ENCODE measurements at regions not wholly inside any gene's neighbourhood (a gene's known extent, or its start where the extent isn't known, plus 50 kb on each side); places are given as distances from the start of the nearest gene placed in this dataset.
"Not testable (repeated sequence)": the region's sequence is repeated elsewhere in the genome, so short reads cannot be mapped to it uniquely, and the experiment has no call there.

GRCh38 chr9:82052081-82052480 lies 63.5 kb downstream of the SPATA31D1 start:
- H3K4me3 ChIP-seq (ENCODE audit: low read length): no peak overlapping the region
- no peak overlapping the region for H3K9ac ChIP-seq (ENCODE audit: low read depth, low read length)
- H3K9me3 ChIP-seq (ENCODE audit: insufficient read depth, low read depth, low read length): no peaks in the 10 kb centered on the region
- no peaks in the 10 kb centered on the region for H3K27me3 ChIP-seq (ENCODE audit: insufficient read depth, low read length)
- H3K36me3 ChIP-seq (ENCODE audit: insufficient read depth, low read length): no peaks in the 10 kb centered on the region
- H3K27ac ChIP-seq (ENCODE audit: low read depth, low read length): no peak overlapping the region
- peaks cover 6% of the 10 kb centered on the region; the same call in 1 of the 2 replicates for H3K4me1 ChIP-seq (ENCODE audit: insufficient read depth, low read length)

GRCh38 chr9:82054264-82055015 lies 65.9 kb downstream of the SPATA31D1 start:
- H3K36me3 ChIP-seq (ENCODE audit: insufficient read depth, low read length): no peaks in the 10 kb centered on the region
- WGBS: 94% methylated on average over 26 of the region's 26 CpGs
- H3K9ac ChIP-seq (ENCODE audit: low read depth, low read length): no peak overlapping the region
- H3K4me1 ChIP-seq (ENCODE audit: insufficient read depth, low read length): no peaks in the 10 kb centered on the region
- H3K27me3 ChIP-seq (ENCODE audit: insufficient read depth, low read length): no peaks in the 10 kb centered on the region
- H3K9me3 ChIP-seq (ENCODE audit: insufficient read depth, low read depth, low read length): no peaks in the 10 kb centered on the region
- H3K4me3 ChIP-seq (ENCODE audit: low read length): no peak overlapping the region
- no peak overlapping the region for H3K27ac ChIP-seq (ENCODE audit: low read depth, low read length)

GRCh38 chr9:82057805-82058204 lies 69.2 kb downstream of the SPATA31D1 start:
- H3K27me3 ChIP-seq (ENCODE audit: insufficient read depth, low read length): no peaks in the 10 kb centered on the region
- no peak overlapping the region for H3K4me3 ChIP-seq (ENCODE audit: low read length)
- H3K4me1 ChIP-seq (ENCODE audit: insufficient read depth, low read length): no peaks in the 10 kb centered on the region
- H3K9ac ChIP-seq (ENCODE audit: low read depth, low read length): no peak overlapping the region
- 93% methylated on average over 5 of the region's 5 CpGs for WGBS
- H3K9me3 ChIP-seq (ENCODE audit: insufficient read depth, low read depth, low read length): no peaks in the 10 kb centered on the region
- H3K36me3 ChIP-seq (ENCODE audit: insufficient read depth, low read length): no peaks in the 10 kb centered on the region
- H3K27ac ChIP-seq (ENCODE audit: low read depth, low read length): no peak overlapping the region

GRCh38 chr9:82061801-82062200 lies 73.2 kb downstream of the SPATA31D1 start:
- H3K36me3 ChIP-seq (ENCODE audit: insufficient read depth, low read length); H3K27me3 ChIP-seq (ENCODE audit: insufficient read depth, low read length); H3K4me1 ChIP-seq (ENCODE audit: insufficient read depth, low read length); H3K9ac ChIP-seq (ENCODE audit: low read depth, low read length); H3K9me3 ChIP-seq (ENCODE audit: insufficient read depth, low read depth, low read length); H3K4me3 ChIP-seq (ENCODE audit: low read length); H3K27ac ChIP-seq (ENCODE audit: low read depth, low read length): not testable (repeated sequence)
- 89% methylated on average over 6 of the region's 7 CpGs for WGBS

GRCh38 chr9:82062245-82062644 lies 73.7 kb downstream of the SPATA31D1 start:
- Histone ChIP-seq H3K4me3 (ENCODE audit: low read length) (no peak overlapping the region), H3K36me3 (ENCODE audit: insufficient read depth, low read length) (no peaks in the 10 kb centered on the region), H3K4me1 (ENCODE audit: insufficient read depth, low read length) (no peaks in the 10 kb centered on the region), H3K27ac (ENCODE audit: low read depth, low read length) (no peak overlapping the region), H3K27me3 (ENCODE audit: insufficient read depth, low read length) (no peaks in the 10 kb centered on the region), H3K9ac (ENCODE audit: low read depth, low read length) (no peak overlapping the region), H3K9me3 (ENCODE audit: insufficient read depth, low read depth, low read length) (no peaks in the 10 kb centered on the region)
- WGBS: 97% methylated on average over 11 of the region's 12 CpGs

- H3K36me3 ChIP-seq (ENCODE audit: insufficient read depth, low read length): no peaks in the 10 kb centered on the region
- H3K4me3 ChIP-seq (ENCODE audit: low read length): no peak overlapping the region
- no peaks in the 10 kb centered on the region for H3K9me3 ChIP-seq (ENCODE audit: insufficient read depth, low read depth, low read length)
- no peaks in the 10 kb centered on the region for H3K4me1 ChIP-seq (ENCODE audit: insufficient read depth, low read length)
- H3K27me3 ChIP-seq (ENCODE audit: insufficient read depth, low read length): no peaks in the 10 kb centered on the region
- WGBS: 98% methylated on average over 2 of the region's 2 CpGs
- no peak overlapping the region for H3K9ac ChIP-seq (ENCODE audit: low read depth, low read length)
- H3K27ac ChIP-seq (ENCODE audit: low read depth, low read length): no peak overlapping the region
These were observed 85.3 kb downstream of the SPATA31D1 start for GRCh38 chr9:82073551-82074543.

GRCh38 chr9:82080265-82080664 lies 91.7 kb downstream of the SPATA31D1 start:
- H3K27ac ChIP-seq (ENCODE audit: low read depth, low read length): no peak overlapping the region
- H3K9me3 ChIP-seq (ENCODE audit: insufficient read depth, low read depth, low read length): no peaks in the 10 kb centered on the region
- no peaks in the 10 kb centered on the region for H3K36me3 ChIP-seq (ENCODE audit: insufficient read depth, low read length)
- H3K27me3 ChIP-seq (ENCODE audit: insufficient read depth, low read length): no peaks in the 10 kb centered on the region
- no peak overlapping the region for H3K4me3 ChIP-seq (ENCODE audit: low read length)
- H3K4me1 ChIP-seq (ENCODE audit: insufficient read depth, low read length): peaks cover 14% of the 10 kb centered on the region; the same call in 1 of the 2 replicates
- no peak overlapping the region for H3K9ac ChIP-seq (ENCODE audit: low read depth, low read length)

GRCh38 chr9:82081496-82081895 lies 92.9 kb downstream of the SPATA31D1 start:
- no peaks in the 10 kb centered on the region for H3K27me3 ChIP-seq (ENCODE audit: insufficient read depth, low read length)
- no peak overlapping the region for H3K4me3 ChIP-seq (ENCODE audit: low read length)
- WGBS: no CpG with 5 or more reads among the region's 2 CpGs
- no peaks in the 10 kb centered on the region for H3K36me3 ChIP-seq (ENCODE audit: insufficient read depth, low read length)
- H3K9ac ChIP-seq (ENCODE audit: low read depth, low read length): no peak overlapping the region
- no peak overlapping the region for H3K27ac ChIP-seq (ENCODE audit: low read depth, low read length)
- H3K4me1 ChIP-seq (ENCODE audit: insufficient read depth, low read length): peaks cover 14% of the 10 kb centered on the region; the same call in 1 of the 2 replicates
- H3K9me3 ChIP-seq (ENCODE audit: insufficient read depth, low read depth, low read length): no peaks in the 10 kb centered on the region

GRCh38 chr9:82082563-82082962 lies 94.0 kb downstream of the SPATA31D1 start:
- no peaks in the 10 kb centered on the region for H3K36me3 ChIP-seq (ENCODE audit: insufficient read depth, low read length)
- no peak overlapping the region for H3K4me3 ChIP-seq (ENCODE audit: low read length)
- H3K27me3 ChIP-seq (ENCODE audit: insufficient read depth, low read length): no peaks in the 10 kb centered on the region
- H3K9ac ChIP-seq (ENCODE audit: low read depth, low read length): no peak overlapping the region
- H3K27ac ChIP-seq (ENCODE audit: low read depth, low read length): no peak overlapping the region; the same call in 1 of the 2 replicates
- no peaks in the 10 kb centered on the region for H3K9me3 ChIP-seq (ENCODE audit: insufficient read depth, low read depth, low read length)
- H3K4me1 ChIP-seq (ENCODE audit: insufficient read depth, low read length): peaks cover 14% of the 10 kb centered on the region; the same call in 1 of the 2 replicates

- Histone ChIP-seq H3K4me3 (ENCODE audit: low read length) (no peak overlapping the region), H3K4me1 (ENCODE audit: insufficient read depth, low read length) (no peaks in the 10 kb centered on the region)
- WGBS: 97% methylated on average over 24 of the region's 24 CpGs
These were observed 100.0 kb downstream of the SPATA31D1 start for GRCh38 chr9:82088591-82088990.

GRCh38 chr9:82090046-82090445 lies 101.5 kb downstream of the SPATA31D1 start:
- 95% methylated on average over 2 of the region's 2 CpGs for WGBS

More at GRCh38 chr9:82088591-82088990, 100.0 kb downstream of the SPATA31D1 start:
- H3K27me3 ChIP-seq (ENCODE audit: insufficient read depth, low read length): no peaks in the 10 kb centered on the region
- H3K27ac ChIP-seq (ENCODE audit: low read depth, low read length): no peak overlapping the region
- H3K9ac ChIP-seq (ENCODE audit: low read depth, low read length): no peak overlapping the region
- H3K9me3 ChIP-seq (ENCODE audit: insufficient read depth, low read depth, low read length): no peaks in the 10 kb centered on the region
- no peaks in the 10 kb centered on the region for H3K36me3 ChIP-seq (ENCODE audit: insufficient read depth, low read length)

More at GRCh38 chr9:82090046-82090445, 101.5 kb downstream of the SPATA31D1 start:
- Histone ChIP-seq H3K4me1 (ENCODE audit: insufficient read depth, low read length) (no peaks in the 10 kb centered on the region), H3K27ac (ENCODE audit: low read depth, low read length) (no peak overlapping the region), H3K36me3 (ENCODE audit: insufficient read depth, low read length) (no peaks in the 10 kb centered on the region), H3K9ac (ENCODE audit: low read depth, low read length) (no peak overlapping the region), H3K9me3 (ENCODE audit: insufficient read depth, low read depth, low read length) (no peaks in the 10 kb centered on the region), H3K27me3 (ENCODE audit: insufficient read depth, low read length) (no peaks in the 10 kb centered on the region), H3K4me3 (ENCODE audit: low read length) (no peak overlapping the region)

All from HUES64 (cell line).